NCI-H748 (cell line): ENCODE measurements at regions not wholly inside any gene's neighbourhood (a gene's known extent, or its start where the extent isn't known, plus 50 kb on each side); places are given as distances from the start of the nearest gene placed in this dataset.
"Not testable (repeated sequence)": the region's sequence is repeated elsewhere in the genome, so short reads cannot be mapped to it uniquely, and the experiment has no call there.

Experiments used
- DNase-seq: peaks from one replicate; lab custom pipeline; 2025; ENCODE audit not compliant: unreplicated experiment; lab: John Stamatoyannopoulos, UW

DNA sequence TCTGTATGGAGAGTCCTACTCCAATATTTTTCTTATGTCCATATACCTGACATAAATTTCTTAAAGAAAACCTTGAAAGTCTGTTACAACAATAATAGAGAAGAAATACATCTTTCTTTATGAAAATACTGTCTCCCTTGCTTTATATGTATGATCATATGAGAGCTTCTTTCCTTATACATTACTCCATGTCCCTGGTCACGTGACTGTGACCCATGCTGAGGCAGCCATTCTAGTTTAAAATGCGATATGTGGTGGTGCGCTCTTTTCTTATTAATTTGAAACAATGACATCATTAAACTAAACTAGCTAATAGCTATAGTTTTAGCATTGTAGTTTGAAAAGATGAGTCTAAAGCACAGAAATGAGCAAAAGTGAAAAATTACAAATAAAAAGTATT is 1120.3 kb upstream of the PRR20A start:
- no peak for DNase-seq

DNA sequence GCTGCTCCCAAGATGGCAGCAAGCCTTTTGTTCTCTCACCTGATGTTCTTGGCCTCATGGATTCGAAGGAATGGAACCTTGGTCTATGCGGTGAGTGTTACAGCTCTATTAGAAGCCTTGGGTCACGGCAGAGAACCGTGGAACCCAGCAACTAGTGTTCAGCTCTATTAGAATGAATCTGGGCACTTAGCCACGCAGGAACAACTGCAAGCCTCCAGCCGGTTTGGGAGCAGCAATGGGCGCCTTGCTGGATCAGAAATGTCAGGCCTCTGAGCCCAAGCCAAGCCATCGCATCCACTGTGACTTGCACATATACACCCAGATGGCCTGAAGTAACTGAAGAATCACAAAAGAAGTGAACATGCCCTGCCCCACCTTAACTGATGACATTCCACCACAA is 1100.7 kb upstream of the PRR20A start:
- DNase-seq = no peak

DNA sequence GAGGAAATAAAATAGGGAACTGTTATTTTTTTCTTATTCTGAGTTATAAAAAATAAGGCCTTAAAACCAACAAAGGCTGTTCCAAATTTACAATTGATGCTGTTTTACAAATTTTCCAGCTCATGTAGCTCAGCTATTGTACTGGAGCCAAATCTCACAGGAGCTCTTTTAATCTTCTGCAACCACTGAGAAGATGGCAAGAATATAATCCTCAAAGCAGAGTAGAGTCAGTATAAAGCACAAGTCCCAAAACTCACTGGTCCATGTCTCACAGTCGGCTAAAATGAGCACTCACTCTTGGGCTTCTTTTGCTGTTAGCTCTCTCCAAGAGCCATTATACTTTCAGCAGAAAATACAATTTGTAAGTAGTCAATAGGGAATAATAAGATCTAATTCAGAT is 1074.4 kb upstream of the PRR20A start:
- no peak for DNase-seq

DNA sequence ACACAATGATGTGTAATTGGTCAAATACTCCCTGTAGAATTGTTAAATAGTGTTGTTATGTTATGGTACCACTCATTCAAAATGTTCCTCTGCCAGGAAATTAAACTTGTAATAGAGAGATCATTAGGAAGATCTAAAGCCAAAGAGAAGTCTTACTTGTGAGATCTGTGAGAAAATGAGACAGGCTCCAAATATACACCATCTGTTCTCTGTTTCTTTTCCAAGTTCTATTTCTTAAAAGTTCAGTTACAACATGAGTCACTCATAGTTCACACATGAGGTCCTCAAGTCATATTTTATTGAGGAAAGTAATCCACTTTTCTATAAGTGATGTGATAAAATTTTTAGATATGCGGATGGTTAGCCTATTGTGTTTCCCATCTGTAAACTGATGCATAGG is 1038.1 kb upstream of the PRR20A start:
- DNase-seq = no peak

DNA sequence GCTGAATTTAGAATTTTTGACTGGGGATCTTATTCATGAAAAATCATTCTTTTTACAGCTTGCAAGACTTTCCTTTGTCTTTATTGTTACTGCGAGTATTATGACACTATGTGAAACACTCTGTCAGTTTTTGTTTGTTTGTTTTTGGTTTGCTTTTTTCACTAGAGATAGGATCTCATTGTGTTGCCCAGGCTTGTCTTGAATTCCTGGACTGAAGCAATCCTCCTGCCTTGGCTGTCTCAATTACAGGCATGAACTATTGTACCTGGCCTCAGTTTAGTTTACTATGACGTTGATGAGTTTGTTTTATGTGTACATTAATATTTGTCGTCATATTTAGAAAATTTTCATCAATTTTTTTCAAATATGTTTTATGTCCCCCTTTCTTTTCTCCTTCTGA is 1030.0 kb upstream of the PRR20A start:
- DNase-seq = no peak

DNA sequence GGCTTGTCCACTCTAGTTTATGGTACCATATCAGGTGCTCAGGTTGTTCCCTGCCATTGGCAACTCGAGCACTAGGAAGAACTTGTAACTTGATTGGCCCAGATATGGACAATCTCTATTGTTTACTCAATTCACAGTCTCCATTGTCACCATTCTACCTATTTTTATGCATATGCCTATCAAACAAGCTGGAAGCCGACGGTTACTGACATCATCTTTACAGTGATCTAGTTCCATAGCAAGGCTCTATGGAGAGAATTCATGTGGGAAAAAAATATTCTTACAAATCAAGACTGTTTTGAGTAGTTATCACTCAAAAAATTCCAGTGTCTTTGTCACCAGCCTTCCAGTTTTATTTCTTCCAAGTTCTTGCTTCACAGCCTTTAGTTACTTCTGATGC is 1006.2 kb upstream of the PRR20A start:
- no peak for DNase-seq

DNA sequence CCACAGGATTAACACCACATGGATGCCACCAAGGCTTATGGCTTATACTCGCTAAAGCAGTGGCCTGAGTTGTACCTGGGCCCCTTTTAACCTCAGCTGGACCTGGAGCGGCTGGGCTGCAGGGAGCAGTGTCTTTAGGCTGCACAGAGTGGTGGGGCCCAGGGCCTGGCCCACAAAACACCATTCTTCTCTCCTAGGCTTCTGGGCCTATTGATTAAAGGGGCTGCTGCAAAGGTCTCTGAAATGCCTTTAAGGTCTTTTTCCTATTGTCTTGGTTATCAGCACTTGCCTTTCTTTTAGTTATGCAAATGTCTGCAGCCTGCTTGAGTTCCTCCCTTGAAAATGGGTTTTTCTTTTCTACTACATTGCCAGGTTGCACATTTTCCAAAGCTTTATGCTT is 973.9 kb upstream of the PRR20A start:
- no peak for DNase-seq

DNA sequence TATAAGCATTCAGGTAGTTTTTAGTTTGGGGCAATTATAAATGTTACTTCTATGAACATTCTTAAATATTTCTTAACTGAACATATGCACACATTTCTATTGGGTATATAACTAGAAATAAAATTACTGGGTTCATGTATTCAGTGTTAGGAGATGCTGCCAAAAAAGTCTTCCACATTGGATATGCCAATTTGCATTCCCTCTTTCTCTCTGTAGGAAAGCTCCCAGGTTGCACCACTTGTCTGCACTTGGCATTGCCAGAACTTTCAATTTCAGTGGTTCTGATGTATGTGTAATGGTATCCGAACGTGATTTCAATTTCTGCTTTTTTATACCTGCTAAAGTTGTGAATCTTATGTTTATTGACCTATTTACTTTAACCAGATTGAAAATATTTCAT is 972.1 kb upstream of the PRR20A start:
- DNase-seq = no peak

DNA sequence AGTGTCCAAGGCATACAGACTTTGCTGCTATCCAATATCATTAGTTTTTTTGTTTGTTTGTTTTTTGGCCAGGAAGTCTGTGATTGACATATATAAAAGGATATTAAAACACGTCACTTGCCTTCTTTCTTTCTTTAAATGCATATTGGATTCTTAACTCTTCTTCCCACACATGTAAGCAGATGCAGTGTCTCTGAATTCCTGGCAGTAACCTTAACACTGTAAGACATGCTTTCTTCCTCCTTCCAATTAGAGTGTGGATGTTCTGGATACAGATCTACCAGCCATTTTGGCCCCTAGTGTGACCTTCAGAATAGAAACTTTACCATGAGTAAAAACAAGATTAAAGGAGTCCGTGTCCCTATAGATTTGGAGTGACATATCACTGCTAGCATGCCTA is 967.4 kb upstream of the PRR20A start:
- DNase-seq = no peak

DNA sequence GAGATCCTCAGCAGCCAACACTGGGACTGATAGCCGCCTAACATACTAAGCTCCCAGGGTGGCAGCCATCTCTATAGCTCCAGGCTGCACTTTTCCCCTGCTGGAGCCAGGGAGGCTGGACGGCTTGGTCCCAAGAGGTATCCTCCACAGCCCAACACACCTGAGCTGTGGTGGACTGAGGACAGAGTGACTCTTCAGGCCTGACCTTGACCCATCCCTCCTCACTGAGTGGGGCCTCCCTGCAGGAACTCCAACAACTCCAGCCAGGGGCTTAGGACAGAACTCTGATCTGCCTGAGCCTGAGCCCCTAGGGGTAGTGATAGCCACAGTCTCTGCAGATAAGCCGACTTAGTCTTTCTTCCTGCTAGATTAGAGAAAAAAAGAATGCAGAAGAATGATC is 958.1 kb upstream of the PRR20A start:
- no peak for DNase-seq

DNA sequence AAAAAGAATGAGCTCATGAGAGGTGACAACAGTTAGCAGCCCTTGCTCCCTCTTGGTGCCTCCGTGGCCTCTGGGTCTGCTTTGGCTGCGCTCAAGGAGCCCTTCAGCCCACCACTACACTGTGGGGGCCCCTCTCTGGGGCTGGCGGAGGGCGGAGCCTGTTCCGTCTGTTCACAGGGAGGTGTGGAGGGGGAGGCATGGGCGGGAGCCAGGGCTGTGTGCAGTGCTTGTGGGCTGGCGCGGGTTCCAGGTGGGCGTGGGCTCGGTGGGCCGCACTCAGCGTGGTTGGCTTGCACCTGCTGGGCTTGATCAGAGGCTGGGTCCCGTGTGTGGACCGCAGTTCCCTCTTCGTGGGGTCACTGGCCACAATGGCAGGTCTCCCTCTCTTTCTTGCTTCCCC is 953.4 kb upstream of the PRR20A start:
- DNase-seq = no peak

DNA sequence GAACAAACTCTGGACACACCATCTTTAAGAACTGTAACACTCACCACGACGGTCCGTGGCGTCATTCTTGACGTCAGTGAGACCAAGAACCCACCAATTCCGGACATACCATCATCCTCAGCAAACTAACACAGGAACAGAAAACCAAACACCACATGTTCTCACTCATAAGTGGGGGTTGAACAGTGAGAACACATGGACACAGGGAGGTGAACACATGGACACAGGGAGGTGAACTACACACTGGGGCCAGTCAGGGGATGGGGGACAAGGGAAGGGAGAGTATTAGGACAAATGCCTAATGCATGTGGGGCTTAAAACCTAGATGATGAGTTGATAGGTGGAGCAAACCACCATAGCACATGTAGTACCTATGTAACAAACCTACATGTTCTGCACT is 952.1 kb upstream of the PRR20A start:
- DNase-seq = not testable (repeated sequence)

DNA sequence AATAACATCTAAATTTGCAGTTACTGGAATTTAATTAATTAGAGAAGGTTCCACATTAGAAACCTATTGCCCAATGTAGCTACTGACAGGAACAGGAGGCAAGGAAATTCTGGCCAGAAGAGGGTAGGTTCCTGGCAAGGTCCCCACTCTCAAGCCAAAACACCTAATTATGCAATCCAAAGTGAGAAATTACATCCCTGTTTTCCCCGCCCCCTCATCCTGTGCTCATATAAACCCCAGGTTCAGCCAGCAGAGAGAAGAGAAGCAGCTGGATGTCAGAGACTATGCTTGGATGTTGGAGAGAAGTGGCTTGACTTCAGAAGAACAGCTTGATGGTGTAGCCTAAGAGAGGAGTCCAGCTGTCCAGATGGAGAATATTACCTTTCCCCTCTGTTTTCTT is 951.3 kb upstream of the PRR20A start:
- no peak for DNase-seq

DNA sequence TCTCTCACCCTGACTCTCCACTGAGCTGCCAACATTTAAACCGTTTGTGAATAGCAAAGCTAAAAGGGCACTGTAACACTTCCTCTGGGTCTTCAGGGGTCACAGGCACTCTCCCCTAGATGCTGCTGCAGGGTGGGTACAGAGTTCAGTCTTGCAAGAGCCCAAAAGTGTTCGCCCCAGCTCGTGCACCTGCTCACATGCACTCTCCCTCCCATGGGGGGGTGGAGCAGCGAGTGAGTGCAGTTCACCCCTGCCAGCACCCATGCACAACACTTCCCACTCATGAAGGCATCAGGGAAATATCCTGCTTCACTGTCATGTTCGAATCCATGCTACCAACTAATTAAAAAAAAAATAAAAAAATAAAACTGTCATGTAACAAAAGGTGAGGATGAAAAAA is 950.7 kb upstream of the PRR20A start:
- no peak for DNase-seq

DNA sequence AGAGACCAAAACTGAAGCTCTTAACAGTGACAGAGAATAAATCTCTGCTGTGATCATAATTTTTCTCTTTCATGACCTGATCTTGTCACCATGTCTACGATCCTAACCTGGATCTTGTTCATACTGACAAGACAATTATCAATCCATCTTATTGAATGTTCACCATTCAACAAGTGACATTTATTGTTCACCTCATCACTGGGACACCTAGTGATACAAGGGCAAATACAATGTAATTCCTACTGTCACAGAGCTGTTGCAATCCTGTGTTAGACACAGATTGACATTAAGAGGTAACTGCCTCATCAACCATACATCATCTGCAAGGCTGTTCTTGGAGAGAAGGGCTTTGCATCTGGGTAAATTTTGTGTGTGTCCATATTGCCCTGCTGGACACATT is 942.4 kb upstream of the PRR20A start:
- no peak for DNase-seq

DNA sequence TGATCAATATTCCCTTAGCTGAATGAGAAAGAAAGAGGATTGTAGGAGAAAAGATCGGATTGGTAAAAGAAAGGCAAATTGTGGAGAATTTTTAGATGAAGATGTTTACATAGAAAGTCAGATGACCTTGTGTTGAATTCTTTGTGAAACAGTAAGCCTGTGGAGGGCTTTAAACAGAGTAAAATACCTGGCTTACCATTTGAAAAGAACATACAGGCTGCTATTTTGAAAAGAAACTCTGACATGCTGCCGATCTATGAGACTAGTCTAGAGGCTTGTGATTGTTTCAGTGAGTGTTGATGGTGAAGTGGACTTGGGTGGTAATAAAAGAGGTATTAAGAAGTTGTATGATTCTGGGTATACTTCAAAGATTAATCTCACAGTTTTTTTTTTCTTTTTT is 938.9 kb upstream of the PRR20A start:
- DNase-seq = no peak

DNA sequence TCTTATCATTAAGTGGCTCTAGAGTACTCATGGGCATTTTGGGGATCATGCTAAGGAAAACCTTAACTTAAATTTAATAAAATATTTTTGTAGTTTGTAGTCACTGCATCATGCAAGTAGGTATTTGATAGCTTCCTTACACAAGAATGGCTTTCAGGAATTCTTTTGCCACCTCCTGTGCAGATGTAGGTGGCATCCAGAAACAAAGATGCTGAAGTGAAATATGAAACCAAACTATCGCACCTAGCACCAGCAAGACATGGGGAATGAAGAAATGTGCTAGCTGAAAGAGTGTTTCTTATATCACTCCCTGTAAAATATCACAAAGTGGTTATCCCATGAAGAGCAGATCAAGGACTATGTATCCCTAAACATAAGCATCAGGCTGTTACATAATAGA is 924.5 kb upstream of the PRR20A start:
- no peak for DNase-seq

DNA sequence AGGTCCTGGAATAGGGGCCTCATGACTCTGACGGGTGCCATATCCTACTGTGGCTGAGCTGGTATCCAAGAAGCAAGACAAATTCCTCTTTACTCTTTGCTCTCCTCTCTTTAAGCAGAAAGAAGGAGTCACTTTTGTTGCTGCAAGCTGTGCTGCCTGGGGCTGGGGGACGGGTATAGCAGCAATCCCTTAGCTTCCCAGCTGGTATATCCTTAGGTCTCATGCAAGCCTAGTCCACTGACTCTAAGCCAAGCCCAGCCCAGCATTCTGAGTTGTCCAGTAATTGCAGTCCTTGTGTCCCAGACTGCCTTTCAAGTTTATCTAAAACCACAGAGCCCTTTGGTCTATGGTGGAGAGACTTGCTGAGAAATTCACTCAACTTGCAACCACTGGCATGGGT is 893.0 kb upstream of the PRR20A start:
- no peak for DNase-seq

DNA sequence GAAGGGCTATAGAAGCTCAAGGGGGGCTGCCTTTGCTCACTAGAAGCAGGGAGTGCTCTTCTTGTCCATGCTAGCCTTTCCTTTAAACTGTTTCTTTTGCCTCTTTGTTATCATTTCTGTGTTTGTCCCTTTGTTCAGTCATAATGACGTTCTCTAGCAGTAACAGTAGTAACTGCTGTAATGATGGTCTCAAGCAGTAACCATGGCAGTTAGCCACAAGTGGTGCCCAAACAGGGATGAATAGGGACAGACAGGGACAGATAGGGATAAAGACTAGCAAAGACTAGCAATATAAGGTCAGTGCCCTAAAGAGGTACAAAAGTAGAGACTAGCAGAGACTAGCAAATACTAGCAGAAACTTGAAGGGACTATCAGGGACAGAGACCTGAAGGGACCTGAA is 869.0 kb upstream of the PRR20A start:
- DNase-seq = peak; percentile 41

DNA sequence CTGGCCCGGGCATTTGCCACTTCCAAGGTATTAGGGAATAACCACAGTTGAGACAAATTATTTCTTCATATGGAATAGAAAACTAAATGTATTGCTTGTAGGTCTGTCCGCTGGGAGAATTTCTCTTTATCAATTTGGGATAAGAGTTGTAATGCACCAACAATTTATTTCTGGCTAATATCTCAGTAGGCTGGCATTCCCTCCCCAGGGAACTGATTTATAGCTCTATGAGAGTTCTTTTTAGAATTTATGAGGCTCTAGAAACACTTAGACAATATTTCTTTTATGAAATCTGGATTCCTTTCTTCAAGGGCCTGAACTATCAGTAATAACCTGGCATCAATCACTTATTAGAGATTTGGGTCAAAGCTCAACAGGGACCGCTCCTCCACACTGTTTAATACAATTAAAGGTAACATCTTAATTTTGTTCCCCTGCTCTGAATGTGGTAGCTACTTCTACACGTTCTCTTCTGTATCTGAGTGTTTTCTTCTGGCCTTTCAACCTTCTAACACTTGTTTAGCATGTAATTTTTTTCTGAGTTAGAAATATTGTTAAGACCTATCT is 857.4 kb upstream of the PRR20A start:
- no peak for DNase-seq

DNA sequence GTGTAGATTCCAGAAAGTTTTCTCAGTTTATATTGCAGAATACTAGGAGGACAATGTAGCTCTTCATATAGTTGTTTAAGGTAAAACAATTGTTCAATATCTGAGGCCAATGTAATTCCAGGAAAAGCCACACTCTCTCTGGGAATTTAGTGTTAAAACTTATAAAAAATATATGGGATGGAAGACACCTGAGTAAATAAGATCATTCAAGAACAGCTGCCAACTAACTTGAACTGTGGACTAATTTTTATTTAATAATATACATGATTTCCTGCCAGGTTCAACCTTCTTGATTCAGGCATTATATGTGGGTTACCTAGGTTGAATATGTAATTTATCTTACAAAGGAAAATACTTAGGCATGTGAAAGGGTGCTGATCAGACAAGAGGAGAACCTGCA is 841.1 kb upstream of the PRR20A start:
- DNase-seq = no peak

DNA sequence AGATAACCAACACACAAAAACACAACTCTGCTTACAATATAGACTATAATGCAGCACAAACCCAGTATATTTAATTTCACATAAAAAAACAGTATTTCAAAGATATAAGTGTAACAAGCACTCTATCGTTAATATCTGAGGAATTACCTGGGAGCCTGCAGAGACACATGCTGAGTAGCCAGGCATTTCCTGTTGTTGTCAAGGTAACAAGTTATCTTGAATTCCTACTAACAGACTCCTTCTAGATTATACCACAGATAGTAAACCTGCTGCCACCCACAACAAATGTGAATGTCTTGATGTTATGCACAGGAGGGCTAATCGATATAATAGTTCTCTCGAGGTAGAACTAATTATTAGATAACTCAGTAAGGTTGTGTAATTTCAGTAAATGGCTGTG is 826.0 kb upstream of the PRR20A start:
- DNase-seq = no peak

DNA sequence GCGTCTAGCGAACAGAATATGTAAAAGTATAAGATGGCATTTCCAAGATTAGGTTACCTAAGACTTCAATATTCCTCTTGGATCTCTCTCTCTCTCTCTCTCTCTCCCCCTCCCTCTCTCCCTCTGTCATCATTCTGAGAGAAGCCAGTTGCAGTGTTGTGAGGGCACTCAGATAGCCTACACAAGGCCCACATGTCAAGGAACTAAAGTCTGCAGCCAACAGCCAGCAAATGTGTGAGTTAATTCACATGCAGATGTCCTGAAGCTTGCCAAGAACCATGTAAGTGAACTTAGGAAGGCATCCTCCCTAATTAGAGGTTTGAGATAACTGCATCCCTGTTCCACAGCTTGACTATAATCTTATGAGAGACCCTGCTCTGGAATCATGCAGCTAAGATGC is 822.9 kb upstream of the PRR20A start:
- DNase-seq = no peak

DNA sequence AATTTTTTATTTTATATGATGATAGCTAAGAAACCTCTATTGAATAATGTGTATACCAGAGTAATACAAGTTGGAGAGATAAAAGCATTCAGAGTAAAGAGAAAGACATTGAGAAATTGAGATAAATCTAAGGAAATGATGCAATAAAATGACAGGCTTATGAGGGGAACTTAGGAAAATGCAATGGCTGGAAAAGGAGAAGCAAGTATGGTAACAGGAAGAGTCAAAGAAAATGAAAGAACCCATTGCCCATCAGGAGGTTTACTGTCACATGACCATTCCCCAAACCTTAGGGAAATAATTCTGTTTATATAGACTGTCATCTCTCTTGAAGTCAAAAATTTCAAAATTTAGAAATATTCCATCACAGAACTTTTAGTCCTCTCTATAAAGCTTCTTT is 808.0 kb upstream of the PRR20A start:
- no peak for DNase-seq
